Lower leg skin (tissue), 3 donors: ENCODE measurements at regions not wholly inside any gene's neighbourhood (a gene's known extent, or its start where the extent isn't known, plus 50 kb on each side); places are given as distances from the start of the nearest gene placed in this dataset.

ENCODE experiments used
- CTCF ChIP-seq, 3 donors: fragments of 450-650 bp; IDR thresholded peaks; one replicate each; pipeline ENCODE4 v1.5.1; 2016; ENCODE audit warnings: antibody characterized with exemption in 3 of 3, mild to moderate bottlenecking in 3 of 3, moderate library complexity in 2 of 3
- POLR2A ChIP-seq, 2 donors: fragments of 450-650 bp; IDR thresholded peaks; one replicate each; pipeline ENCODE4 v1.6.1; 2016 to 2017; ENCODE audit warnings: antibody characterized with exemption in 2 of 2, mild to moderate bottlenecking in 1 of 2, moderate library complexity in 1 of 2

GRCh38 chr18:9013926-9014373 lies 88.5 kb upstream of the NDUFV2 start:
- no peak for TF ChIP-seq CTCF (IDR thresholded peaks at IDR 0.05)
- TF ChIP-seq POLR2A (IDR thresholded peaks at IDR 0.05) = no peak
